PC-3 (cell line): ENCODE measurements at regions not wholly inside any gene's neighbourhood (a gene's known extent, or its start where the extent isn't known, plus 50 kb on each side); places are given as distances from the start of the nearest gene placed in this dataset.

Experiments
- EZH2phosphoT487 ChIP-seq: fragments of 300-600 bp; sonication (generic); IDR thresholded peaks from 2 replicates; pipeline ENCODE4 v1.6.1; 2018; ENCODE audit warnings: mild to moderate bottlenecking, antibody characterized with exemption, low read length, borderline replicate concordance
- TF ChIP-seq, protein P1 (sequence below): fragments of 300-600 bp; sonication (generic); conservative IDR thresholded peaks from 2 replicates; pipeline ENCODE4 v1.5.1; 2017; ENCODE audit warnings: antibody characterized with exemption, low read depth, mild to moderate bottlenecking, low read length

DNA sequence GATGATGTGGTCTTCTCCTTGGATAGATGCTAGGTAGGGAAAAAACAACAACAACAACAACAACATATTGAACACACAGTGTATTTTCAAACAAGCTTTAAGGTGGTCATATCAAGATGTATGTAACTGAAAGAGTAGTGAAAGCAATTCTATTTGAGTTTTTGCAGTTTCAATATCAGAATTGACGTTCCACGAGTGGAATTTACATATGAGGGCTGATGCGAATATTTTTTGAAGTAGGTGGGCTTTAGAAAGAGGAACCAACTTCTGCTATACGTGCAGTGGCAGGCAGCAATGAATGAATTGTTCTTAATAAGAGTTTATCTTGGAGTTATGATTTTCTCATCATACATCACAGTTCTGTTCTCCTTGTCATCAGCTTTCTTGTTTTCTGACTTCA is 151.9 kb upstream of the CNTN3 start:
- TF ChIP-seq, protein P1, sequence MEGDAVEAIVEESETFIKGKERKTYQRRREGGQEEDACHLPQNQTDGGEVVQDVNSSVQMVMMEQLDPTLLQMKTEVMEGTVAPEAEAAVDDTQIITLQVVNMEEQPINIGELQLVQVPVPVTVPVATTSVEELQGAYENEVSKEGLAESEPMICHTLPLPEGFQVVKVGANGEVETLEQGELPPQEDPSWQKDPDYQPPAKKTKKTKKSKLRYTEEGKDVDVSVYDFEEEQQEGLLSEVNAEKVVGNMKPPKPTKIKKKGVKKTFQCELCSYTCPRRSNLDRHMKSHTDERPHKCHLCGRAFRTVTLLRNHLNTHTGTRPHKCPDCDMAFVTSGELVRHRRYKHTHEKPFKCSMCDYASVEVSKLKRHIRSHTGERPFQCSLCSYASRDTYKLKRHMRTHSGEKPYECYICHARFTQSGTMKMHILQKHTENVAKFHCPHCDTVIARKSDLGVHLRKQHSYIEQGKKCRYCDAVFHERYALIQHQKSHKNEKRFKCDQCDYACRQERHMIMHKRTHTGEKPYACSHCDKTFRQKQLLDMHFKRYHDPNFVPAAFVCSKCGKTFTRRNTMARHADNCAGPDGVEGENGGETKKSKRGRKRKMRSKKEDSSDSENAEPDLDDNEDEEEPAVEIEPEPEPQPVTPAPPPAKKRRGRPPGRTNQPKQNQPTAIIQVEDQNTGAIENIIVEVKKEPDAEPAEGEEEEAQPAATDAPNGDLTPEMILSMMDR = no peak
- TF ChIP-seq EZH2phosphoT487 = no peak
